ENCODE measurements at regions not wholly inside any gene's neighbourhood (a gene's known extent, or its start where the extent isn't known, plus 50 kb on each side); places are given as distances from the start of the nearest gene placed in this dataset.

DNA sequence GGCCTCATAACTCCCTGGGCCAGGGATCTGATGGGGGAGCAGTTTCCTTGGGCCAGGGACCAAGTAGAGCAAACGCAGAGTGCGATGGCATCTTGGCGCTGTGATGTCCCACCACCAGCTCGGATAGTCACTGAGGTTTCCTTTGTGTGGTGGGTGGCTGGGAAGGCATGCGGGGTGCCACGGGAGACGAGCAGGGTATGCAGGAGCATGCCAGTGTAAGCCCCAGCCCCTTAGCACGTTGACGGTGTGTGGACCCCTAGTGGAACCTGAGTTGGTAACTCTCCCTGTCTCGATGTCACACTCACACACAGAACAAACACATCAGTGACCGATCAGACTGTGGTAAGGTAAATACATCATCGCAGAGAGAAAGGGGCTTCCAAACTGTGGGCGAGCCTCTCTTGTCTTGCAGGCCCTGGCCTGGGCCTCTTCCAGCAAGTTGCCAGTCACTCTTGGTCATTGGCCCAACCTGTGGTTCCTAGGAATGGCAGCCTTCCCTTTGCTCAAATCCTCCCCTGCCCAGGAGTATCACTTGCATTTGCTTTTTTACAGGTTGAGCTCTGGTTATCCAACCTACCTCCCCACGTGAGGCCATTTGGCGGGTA lies 231.6 kb upstream of the GPR26 start (continued):
- no peak for TF ChIP-seq PHF8 (IDR thresholded peaks at IDR 0.05; ENCODE audit: borderline replicate concordance, low read depth)

DNA sequence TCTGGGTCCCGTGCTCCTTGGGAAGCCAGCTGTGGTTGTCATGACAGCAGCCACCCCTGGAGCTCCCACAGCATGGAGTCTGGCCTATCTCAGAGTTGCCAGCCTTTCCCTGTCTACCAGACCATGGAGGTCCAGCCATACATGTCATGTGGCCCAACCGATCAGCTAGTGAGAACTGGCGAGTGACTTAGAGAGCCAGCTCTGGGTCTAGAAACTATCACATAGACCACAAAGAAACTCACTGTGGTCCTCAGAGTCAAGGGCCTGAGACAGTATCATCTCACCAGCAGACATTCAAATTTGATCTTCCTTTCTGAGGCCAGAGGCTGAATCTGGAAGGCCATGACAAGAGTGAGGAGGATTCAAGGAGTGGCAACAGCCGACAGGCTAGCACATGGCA lies 223.3 kb upstream of the GPR26 start:
- FAIRE-seq (no peak), ATAC-seq (no peak), DNase-seq (ENCODE audit: low read depth in 1 of 2, low spot score in 1 of 2) (no peak)
- H3K27ac ChIP-seq, result no peak overlapping the region
- TF ChIP-seq ZC3H11A (IDR thresholded peaks at IDR 0.05), result no peak
- no peak for TF ChIP-seq ESRRA (IDR thresholded peaks at IDR 0.05; ENCODE audit: borderline replicate concordance, low read length)
- no peak for TF ChIP-seq FOSL2 (IDR thresholded peaks at IDR 0.05)
- no peak for TF ChIP-seq FOSL2 (CRISPR knock-in tag; IDR thresholded peaks at IDR 0.05)
- no peak for TF ChIP-seq ATOH8 (CRISPR knock-in tag; IDR thresholded peaks at IDR 0.05; ENCODE audit: low read depth)
- TF ChIP-seq ZNF302 (CRISPR knock-in tag; IDR thresholded peaks at IDR 0.05), result no peak
- TF ChIP-seq MAZ (IDR thresholded peaks at IDR 0.05; ENCODE audit: borderline replicate concordance, low read depth, low read length), result no peak
- TF ChIP-seq, protein P1, sequence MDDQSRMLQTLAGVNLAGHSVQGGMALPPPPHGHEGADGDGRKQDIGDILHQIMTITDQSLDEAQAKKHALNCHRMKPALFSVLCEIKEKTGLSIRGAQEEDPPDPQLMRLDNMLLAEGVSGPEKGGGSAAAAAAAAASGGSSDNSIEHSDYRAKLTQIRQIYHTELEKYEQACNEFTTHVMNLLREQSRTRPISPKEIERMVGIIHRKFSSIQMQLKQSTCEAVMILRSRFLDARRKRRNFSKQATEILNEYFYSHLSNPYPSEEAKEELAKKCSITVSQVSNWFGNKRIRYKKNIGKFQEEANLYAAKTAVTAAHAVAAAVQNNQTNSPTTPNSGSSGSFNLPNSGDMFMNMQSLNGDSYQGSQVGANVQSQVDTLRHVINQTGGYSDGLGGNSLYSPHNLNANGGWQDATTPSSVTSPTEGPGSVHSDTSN (IDR thresholded peaks at IDR 0.05), result no peak
- no peak for TF ChIP-seq CBX2 (IDR thresholded peaks at IDR 0.05; ENCODE audit: borderline replicate concordance, low read depth)
- no peak for TF ChIP-seq KDM5A (IDR thresholded peaks at IDR 0.05)
- no peak for TF ChIP-seq JUN (IDR thresholded peaks at IDR 0.05)
- TF ChIP-seq, protein P2, sequence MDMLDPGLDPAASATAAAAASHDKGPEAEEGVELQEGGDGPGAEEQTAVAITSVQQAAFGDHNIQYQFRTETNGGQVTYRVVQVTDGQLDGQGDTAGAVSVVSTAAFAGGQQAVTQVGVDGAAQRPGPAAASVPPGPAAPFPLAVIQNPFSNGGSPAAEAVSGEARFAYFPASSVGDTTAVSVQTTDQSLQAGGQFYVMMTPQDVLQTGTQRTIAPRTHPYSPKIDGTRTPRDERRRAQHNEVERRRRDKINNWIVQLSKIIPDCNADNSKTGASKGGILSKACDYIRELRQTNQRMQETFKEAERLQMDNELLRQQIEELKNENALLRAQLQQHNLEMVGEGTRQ (IDR thresholded peaks at IDR 0.05), result no peak
- no peak for TF ChIP-seq EHMT2 (IDR thresholded peaks at IDR 0.05; ENCODE audit: low read depth)
- no peak for TF ChIP-seq POLR2AphosphoS2 (conservative IDR thresholded peaks at IDR 0.05; ENCODE audit: low read length)
- TF ChIP-seq SREBF2 (IDR thresholded peaks at IDR 0.05), result no peak
- TF ChIP-seq HOXB13 (CRISPR knock-in tag; IDR thresholded peaks at IDR 0.05; ENCODE audit: low read depth), result no peak
- TF ChIP-seq GATA3 (IDR thresholded peaks at IDR 0.05; ENCODE audit: borderline replicate concordance), result no peak
- TF ChIP-seq, protein P3, sequence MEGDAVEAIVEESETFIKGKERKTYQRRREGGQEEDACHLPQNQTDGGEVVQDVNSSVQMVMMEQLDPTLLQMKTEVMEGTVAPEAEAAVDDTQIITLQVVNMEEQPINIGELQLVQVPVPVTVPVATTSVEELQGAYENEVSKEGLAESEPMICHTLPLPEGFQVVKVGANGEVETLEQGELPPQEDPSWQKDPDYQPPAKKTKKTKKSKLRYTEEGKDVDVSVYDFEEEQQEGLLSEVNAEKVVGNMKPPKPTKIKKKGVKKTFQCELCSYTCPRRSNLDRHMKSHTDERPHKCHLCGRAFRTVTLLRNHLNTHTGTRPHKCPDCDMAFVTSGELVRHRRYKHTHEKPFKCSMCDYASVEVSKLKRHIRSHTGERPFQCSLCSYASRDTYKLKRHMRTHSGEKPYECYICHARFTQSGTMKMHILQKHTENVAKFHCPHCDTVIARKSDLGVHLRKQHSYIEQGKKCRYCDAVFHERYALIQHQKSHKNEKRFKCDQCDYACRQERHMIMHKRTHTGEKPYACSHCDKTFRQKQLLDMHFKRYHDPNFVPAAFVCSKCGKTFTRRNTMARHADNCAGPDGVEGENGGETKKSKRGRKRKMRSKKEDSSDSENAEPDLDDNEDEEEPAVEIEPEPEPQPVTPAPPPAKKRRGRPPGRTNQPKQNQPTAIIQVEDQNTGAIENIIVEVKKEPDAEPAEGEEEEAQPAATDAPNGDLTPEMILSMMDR (IDR thresholded peaks at IDR 0.05), result no peak
- CTCF ChIA-PET, result no interaction called here
- 35% methylated on average over 4 of the region's 4 CpGs for WGBS (ENCODE audit: missing lambda C conversion rate)
- no peak overlapping the region for H3K4me2 ChIP-seq
- H3K9me3 ChIP-seq, result no peaks in the 10 kb centered on the region
- H3K4me3 ChIP-seq, result no peak overlapping the region
- POLR2A ChIA-PET, result no interaction called here
- H3K4me1 ChIP-seq, result no peaks in the 10 kb centered on the region

DNA sequence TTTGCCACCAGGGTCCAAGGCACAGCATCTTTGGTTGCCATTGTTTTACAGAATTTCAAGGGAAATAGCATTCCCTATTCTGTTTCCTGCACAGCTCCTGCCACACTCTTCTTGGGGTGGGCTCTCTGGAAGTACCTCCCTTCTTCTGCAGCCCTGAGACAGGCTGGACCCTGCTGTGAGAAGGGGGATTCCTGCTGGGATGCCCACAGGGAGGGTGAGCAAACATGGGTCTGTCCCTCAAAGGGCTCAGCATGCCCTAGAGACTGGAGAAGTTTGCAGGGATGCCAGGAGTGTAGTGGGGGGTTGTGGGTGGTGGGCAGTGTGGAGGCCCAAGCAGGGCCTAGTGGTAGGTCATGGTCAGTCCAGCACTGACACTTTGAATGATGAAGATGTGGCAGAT lies 222.2 kb upstream of the GPR26 start:
- H3K9me3 ChIP-seq, result no peaks in the 10 kb centered on the region
- no peak for FAIRE-seq
- ChIA-PET CTCF (interaction anchor here (1.1 kb wide), 1 partner anchor 401 kb away, joined by 3 read pairs; no protein-coding TSS in a partner anchor), POLR2A (no interaction called here)
- no peak for DNase-seq (ENCODE audit: low read depth in 1 of 2, low spot score in 1 of 2)
- TF ChIP-seq ZNF302 (CRISPR knock-in tag; IDR thresholded peaks at IDR 0.05), result no peak
- TF ChIP-seq JUNB (IDR thresholded peaks at IDR 0.05), result no peak
- H3K27ac ChIP-seq, result no peak overlapping the region
- H3K4me2 ChIP-seq, result no peak overlapping the region
- no peak overlapping the region for H3K4me3 ChIP-seq
- ATAC-seq, result no peak
- no peaks in the 10 kb centered on the region for H3K4me1 ChIP-seq
